Endodermal cell (in vitro differentiated cells): ENCODE measurements at regions not wholly inside any gene's neighbourhood (a gene's known extent, or its start where the extent isn't known, plus 50 kb on each side); places are given as distances from the start of the nearest gene placed in this dataset.

Source experiments
- DNase-seq: peaks from one replicate; pipeline ENCODE4 v3.0.0-alpha.2; 2017
- H3K27ac ChIP-seq: 2 replicates; pipeline ENCODE4 v1.5.1; 2013; ENCODE audit warnings: mild to moderate bottlenecking, low read depth, low read length, moderate library complexity
- H3K27me3 ChIP-seq: 2 replicates; pipeline ENCODE4 v1.6.1; 2013; ENCODE audit warnings: mild to moderate bottlenecking, low read length, moderate library complexity; ENCODE audit not compliant: insufficient read depth, control insufficient read depth, poor library complexity, severe bottlenecking
- H3K36me3 ChIP-seq: 2 replicates; pipeline ENCODE4 v1.7.0; 2013; ENCODE audit warnings: mild to moderate bottlenecking, low read length, moderate library complexity; ENCODE audit not compliant: control insufficient read depth, insufficient read depth
- H3K4me1 ChIP-seq: one replicate; pipeline ENCODE4 v1.7.0; 2013; ENCODE audit warnings: low read length; ENCODE audit not compliant: control insufficient read depth, insufficient read depth
- H3K4me3 ChIP-seq: 2 replicates; pipeline ENCODE4 v1.5.1; 2013; ENCODE audit warnings: mild to moderate bottlenecking, low read length, moderate library complexity
- H3K9ac ChIP-seq: 2 replicates; pipeline ENCODE4 v1.6.1; 2013; ENCODE audit warnings: mild to moderate bottlenecking, low read length, moderate library complexity; ENCODE audit not compliant: poor library complexity, severe bottlenecking; ENCODE audit errors: extremely low read depth
- H3K9me3 ChIP-seq: 2 replicates; pipeline ENCODE4 v1.6.1; 2013; ENCODE audit warnings: mild to moderate bottlenecking, low read length, moderate library complexity; ENCODE audit not compliant: control insufficient read depth
- H3K27ac Mint-ChIP-seq: 2 replicates; pipeline ENCODE4 v1.8.0; 2020; ENCODE audit warnings: mixed read lengths
- H3K27me3 Mint-ChIP-seq: 2 replicates; pipeline ENCODE4 v1.8.0; 2021; ENCODE audit warnings: mild to moderate bottlenecking, mixed read lengths; ENCODE audit not compliant: insufficient read depth
- H3K36me3 Mint-ChIP-seq: 2 replicates; pipeline ENCODE4 v1.8.0; 2020; ENCODE audit warnings: low read depth, mixed read lengths
- H3K4me1 Mint-ChIP-seq: 2 replicates; pipeline ENCODE4 v1.8.0; 2020; ENCODE audit warnings: mixed read lengths
- H3K4me3 Mint-ChIP-seq: 2 replicates; pipeline ENCODE4 v1.8.0; 2020; ENCODE audit warnings: mild to moderate bottlenecking, moderate library complexity, mixed read lengths
- H3K9me3 Mint-ChIP-seq: 2 replicates; pipeline ENCODE4 v1.8.0; 2020; ENCODE audit warnings: mild to moderate bottlenecking, mixed read lengths
- WGBS, 2 experiments: methylation state at CpG; one replicate each; pipeline versions ENCODE4 v1.1.5 to v1.1.7; 2013; ENCODE audit warnings: missing lambda C conversion rate in 2 of 2, mixed read lengths in 1 of 2; ENCODE audit not compliant: insufficient coverage in 1 of 2, insufficient read length in 1 of 2; 5-methylcytosine and 5-hydroxymethylcytosine counted together
- TF ChIP-seq, protein P1 (sequence below): fragments of 200-600 bp; sonication (generic); conservative IDR thresholded peaks from 2 replicates; pipeline ENCODE4 v1.5.0; 2021; ENCODE audit warnings: antibody characterized with exemption, mild to moderate bottlenecking

DNA sequence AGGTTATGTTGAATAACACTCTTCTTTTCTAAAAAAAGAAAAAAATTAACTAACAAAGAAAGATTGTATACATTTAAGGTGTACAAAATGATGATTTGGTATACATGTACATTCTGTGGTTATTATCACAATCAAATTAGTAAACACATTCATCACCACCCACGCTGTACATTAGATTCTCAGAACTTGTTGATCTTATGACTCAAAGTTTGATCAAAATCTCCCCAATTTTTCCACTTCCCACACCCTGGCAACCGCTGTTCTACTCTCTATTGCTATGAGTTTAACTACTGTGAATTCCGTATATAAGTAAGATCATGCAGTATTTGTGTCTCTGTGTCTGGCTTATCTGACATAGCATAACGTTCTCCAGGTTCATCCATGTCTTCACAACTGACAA is 469.5 kb upstream of the CHRM3 start:
- H3K27ac Mint-ChIP-seq: no peak overlapping the region
- H3K4me1 ChIP-seq: no peaks in the 10 kb centered on the region
- H3K9ac ChIP-seq: no peak overlapping the region
- no peak overlapping the region for H3K4me3 ChIP-seq
- no peak overlapping the region for H3K4me3 Mint-ChIP-seq
- H3K27me3 ChIP-seq: no peaks in the 10 kb centered on the region
- DNase-seq: no peak
- peaks cover 3% of the 10 kb centered on the region for H3K9me3 Mint-ChIP-seq
- no peaks in the 10 kb centered on the region for H3K36me3 Mint-ChIP-seq
- H3K4me1 Mint-ChIP-seq: no peaks in the 10 kb centered on the region
- WGBS, 2 experiments: 95% methylated on average over 3 of the region's 4 CpGs
- no peaks in the 10 kb centered on the region for H3K27me3 Mint-ChIP-seq
- no peak overlapping the region for H3K27ac ChIP-seq
- TF ChIP-seq, protein P1, sequence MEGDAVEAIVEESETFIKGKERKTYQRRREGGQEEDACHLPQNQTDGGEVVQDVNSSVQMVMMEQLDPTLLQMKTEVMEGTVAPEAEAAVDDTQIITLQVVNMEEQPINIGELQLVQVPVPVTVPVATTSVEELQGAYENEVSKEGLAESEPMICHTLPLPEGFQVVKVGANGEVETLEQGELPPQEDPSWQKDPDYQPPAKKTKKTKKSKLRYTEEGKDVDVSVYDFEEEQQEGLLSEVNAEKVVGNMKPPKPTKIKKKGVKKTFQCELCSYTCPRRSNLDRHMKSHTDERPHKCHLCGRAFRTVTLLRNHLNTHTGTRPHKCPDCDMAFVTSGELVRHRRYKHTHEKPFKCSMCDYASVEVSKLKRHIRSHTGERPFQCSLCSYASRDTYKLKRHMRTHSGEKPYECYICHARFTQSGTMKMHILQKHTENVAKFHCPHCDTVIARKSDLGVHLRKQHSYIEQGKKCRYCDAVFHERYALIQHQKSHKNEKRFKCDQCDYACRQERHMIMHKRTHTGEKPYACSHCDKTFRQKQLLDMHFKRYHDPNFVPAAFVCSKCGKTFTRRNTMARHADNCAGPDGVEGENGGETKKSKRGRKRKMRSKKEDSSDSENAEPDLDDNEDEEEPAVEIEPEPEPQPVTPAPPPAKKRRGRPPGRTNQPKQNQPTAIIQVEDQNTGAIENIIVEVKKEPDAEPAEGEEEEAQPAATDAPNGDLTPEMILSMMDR: no peak
- no peaks in the 10 kb centered on the region for H3K9me3 ChIP-seq
- H3K36me3 ChIP-seq: no peaks in the 10 kb centered on the region

DNA sequence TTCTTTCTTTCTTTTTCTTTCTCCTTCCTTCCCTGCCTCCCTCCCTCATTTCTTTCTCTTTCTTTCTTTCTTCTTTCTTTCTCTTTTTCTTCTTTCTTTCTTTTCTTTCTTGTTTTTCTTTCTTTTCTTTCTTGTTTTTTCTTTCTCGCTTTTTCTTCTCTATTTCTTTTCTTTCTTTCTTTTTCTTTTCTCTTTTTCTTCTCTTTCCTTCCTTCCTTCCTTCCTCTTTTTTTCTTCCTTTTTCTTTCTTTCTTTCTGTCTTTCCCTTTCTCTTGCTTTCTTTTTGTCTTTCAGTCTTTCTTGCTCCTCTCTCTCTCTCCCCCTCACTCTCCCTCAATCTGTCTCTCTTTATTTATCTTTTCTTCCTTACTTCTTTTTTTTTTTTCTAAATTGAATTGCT is 472.0 kb upstream of the CHRM3 start:
- H3K36me3 ChIP-seq: no peaks in the 10 kb centered on the region
- H3K27me3 Mint-ChIP-seq: no peaks in the 10 kb centered on the region
- H3K4me3 ChIP-seq: no peak overlapping the region
- DNase-seq: no peak
- H3K9ac ChIP-seq: no peak overlapping the region
- H3K9me3 ChIP-seq: no peaks in the 10 kb centered on the region
- no peak overlapping the region for H3K27ac Mint-ChIP-seq
- H3K36me3 Mint-ChIP-seq: no peaks in the 10 kb centered on the region
- H3K27ac ChIP-seq: no peak overlapping the region
- no peak overlapping the region for H3K4me3 Mint-ChIP-seq
- H3K9me3 Mint-ChIP-seq: no peaks in the 10 kb centered on the region
- H3K27me3 ChIP-seq: no peaks in the 10 kb centered on the region
- WGBS, 2 experiments: 92 to 97% methylated on average over 1 of the region's 1 CpG
- H3K4me1 Mint-ChIP-seq: no peaks in the 10 kb centered on the region
- TF ChIP-seq, protein P1: no peak
- no peaks in the 10 kb centered on the region for H3K4me1 ChIP-seq

DNA sequence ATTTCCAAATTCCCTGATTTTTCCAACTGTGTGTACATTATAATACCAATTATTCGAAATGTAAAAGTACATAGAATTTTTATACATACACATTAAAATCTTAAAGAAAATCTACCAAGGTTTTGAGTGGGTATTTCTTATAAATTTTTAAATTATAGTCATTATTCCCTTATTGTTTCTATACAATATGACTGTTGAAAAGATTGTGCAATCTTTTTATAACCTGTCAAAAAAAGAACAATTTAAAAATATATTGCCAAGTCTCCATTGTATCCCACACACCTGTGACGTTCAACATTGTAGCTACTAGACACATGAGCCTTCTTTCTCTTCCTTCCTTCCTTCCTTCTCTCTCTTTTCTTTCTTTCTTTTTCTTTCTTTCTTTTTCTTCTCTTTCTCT is 473.2 kb upstream of the CHRM3 start:
- H3K27ac Mint-ChIP-seq: no peak overlapping the region
- WGBS, 2 experiments: 88% methylated on average over 1 of the region's 2 CpGs
- DNase-seq: no peak

More for the DNA sequence above, 473.2 kb upstream of the CHRM3 start:
- Mint-ChIP-seq H3K4me3 (no peak overlapping the region), H3K4me1 (peaks cover 2% of the 10 kb centered on the region), H3K36me3 (no peaks in the 10 kb centered on the region), H3K27me3 (no peaks in the 10 kb centered on the region), H3K9me3 (no peaks in the 10 kb centered on the region)
- Histone ChIP-seq H3K27me3 (no peaks in the 10 kb centered on the region), H3K9ac (no peak overlapping the region), H3K4me1 (peaks cover 3% of the 10 kb centered on the region), H3K4me3 (no peak overlapping the region), H3K36me3 (no peaks in the 10 kb centered on the region), H3K9me3 (no peaks in the 10 kb centered on the region), H3K27ac (no peak overlapping the region)
- TF ChIP-seq, protein P1: no peak
